Loucy (cell line): ENCODE measurements at regions not wholly inside any gene's neighbourhood (a gene's known extent, or its start where the extent isn't known, plus 50 kb on each side); places are given as distances from the start of the nearest gene placed in this dataset.

ENCODE experiments used
- EZH2phosphoT487 ChIP-seq: fragments of 200-600 bp; IDR thresholded peaks from 2 replicates; pipeline ENCODE4 v1.6.1; 2018; ENCODE audit warnings: antibody characterized with exemption, mild to moderate bottlenecking, moderate library complexity, borderline replicate concordance
- TF ChIP-seq, protein P1 (sequence below): fragments of 200-600 bp; sonication (generic); conservative IDR thresholded peaks from 2 replicates; pipeline ENCODE4 v1.5.1; 2014; ENCODE audit warnings: mild to moderate bottlenecking, antibody characterized with exemption, low read length

DNA sequence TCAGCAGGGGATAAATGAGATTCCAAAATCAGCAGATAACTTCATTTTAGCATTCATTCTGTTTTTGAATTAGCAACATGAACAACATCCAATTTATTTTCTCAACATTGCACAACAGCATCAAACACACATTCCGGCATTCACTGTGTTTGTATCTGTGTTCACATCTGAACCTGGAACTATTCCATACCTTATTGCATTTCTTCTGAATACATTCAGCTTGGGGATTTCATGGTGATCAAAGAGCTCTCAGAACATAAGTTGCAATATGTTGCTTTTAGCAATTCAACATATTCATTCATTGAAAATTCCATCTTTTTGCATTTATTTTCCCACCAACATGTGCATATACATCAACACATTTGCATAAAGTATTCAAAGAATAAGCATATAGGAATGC is 1431.7 kb upstream of the PIK3C3 start:
- TF ChIP-seq, protein P1, sequence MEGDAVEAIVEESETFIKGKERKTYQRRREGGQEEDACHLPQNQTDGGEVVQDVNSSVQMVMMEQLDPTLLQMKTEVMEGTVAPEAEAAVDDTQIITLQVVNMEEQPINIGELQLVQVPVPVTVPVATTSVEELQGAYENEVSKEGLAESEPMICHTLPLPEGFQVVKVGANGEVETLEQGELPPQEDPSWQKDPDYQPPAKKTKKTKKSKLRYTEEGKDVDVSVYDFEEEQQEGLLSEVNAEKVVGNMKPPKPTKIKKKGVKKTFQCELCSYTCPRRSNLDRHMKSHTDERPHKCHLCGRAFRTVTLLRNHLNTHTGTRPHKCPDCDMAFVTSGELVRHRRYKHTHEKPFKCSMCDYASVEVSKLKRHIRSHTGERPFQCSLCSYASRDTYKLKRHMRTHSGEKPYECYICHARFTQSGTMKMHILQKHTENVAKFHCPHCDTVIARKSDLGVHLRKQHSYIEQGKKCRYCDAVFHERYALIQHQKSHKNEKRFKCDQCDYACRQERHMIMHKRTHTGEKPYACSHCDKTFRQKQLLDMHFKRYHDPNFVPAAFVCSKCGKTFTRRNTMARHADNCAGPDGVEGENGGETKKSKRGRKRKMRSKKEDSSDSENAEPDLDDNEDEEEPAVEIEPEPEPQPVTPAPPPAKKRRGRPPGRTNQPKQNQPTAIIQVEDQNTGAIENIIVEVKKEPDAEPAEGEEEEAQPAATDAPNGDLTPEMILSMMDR, result no peak
- no peak for TF ChIP-seq EZH2phosphoT487
